AG08395 (cell line): ENCODE measurements at regions not wholly inside any gene's neighbourhood (a gene's known extent, or its start where the extent isn't known, plus 50 kb on each side); places are given as distances from the start of the nearest gene placed in this dataset.

Experiments
- DNase-seq: peaks from one replicate; pipeline ENCODE4 v3.0.0; 2012; ENCODE audit warnings: mixed read lengths, low spot score

GRCh38 chr6:140586426-140587061 is 1212.1 kb upstream of the CITED2 start:
- DNase-seq = no peak

GRCh38 chr6:140581601-140582000 is 1207.2 kb upstream of the CITED2 start:
- DNase-seq = no peak

- no peak for DNase-seq
Observed at GRCh38 chr6:140579918-140580317, 1205.5 kb upstream of the CITED2 start.

GRCh38 chr6:140576004-140576555 is 1201.6 kb upstream of the CITED2 start:
- DNase-seq = no peak

- no peak for DNase-seq
Observed at GRCh38 chr6:140572867-140573266, 1198.4 kb upstream of the CITED2 start.

- DNase-seq = peak; percentile 65
Observed at GRCh38 chr6:140572129-140572528, 1197.7 kb upstream of the CITED2 start.

GRCh38 chr6:140571145-140571544 is 1196.7 kb upstream of the CITED2 start:
- peak; percentile 28 for DNase-seq

- DNase-seq = no peak
Observed at GRCh38 chr6:140567466-140567865, 1193.0 kb upstream of the CITED2 start.

- DNase-seq = peak; percentile 38
Observed at GRCh38 chr6:140566781-140567277, 1192.4 kb upstream of the CITED2 start.

- no peak for DNase-seq
Observed at GRCh38 chr6:140563728-140564127, 1189.3 kb upstream of the CITED2 start.

- no peak for DNase-seq
Observed at GRCh38 chr6:140561701-140562100, 1187.3 kb upstream of the CITED2 start.

- no peak for DNase-seq
Observed at GRCh38 chr6:140560671-140561070, 1186.2 kb upstream of the CITED2 start.

- DNase-seq = no peak
Observed at GRCh38 chr6:140559458-140559857, 1185.0 kb upstream of the CITED2 start.

GRCh38 chr6:140554421-140554820 is 1180.0 kb upstream of the CITED2 start:
- no peak for DNase-seq

GRCh38 chr6:140548366-140548765 is 1173.9 kb upstream of the CITED2 start:
- DNase-seq = no peak

- peak; percentile 34 for DNase-seq
Observed at GRCh38 chr6:140546640-140547039, 1172.2 kb upstream of the CITED2 start.

GRCh38 chr6:140544431-140544830 is 1170.0 kb upstream of the CITED2 start:
- DNase-seq = no peak

GRCh38 chr6:140542863-140543262 is 1168.4 kb upstream of the CITED2 start:
- no peak for DNase-seq

- DNase-seq = no peak
Observed at GRCh38 chr6:140541288-140541687, 1166.8 kb upstream of the CITED2 start.

- DNase-seq = no peak
Observed at GRCh38 chr6:140540743-140541142, 1166.3 kb upstream of the CITED2 start.

GRCh38 chr6:140538926-140539325 is 1164.5 kb upstream of the CITED2 start:
- peak; percentile 7 for DNase-seq

GRCh38 chr6:140537834-140538705 is 1163.6 kb upstream of the CITED2 start:
- peak; percentile 80 for DNase-seq

GRCh38 chr6:140537211-140537610 is 1162.8 kb upstream of the CITED2 start:
- peak; percentile 22 for DNase-seq
